HL-60 (cell line): ENCODE measurements at regions not wholly inside any gene's neighbourhood (a gene's known extent, or its start where the extent isn't known, plus 50 kb on each side); places are given as distances from the start of the nearest gene placed in this dataset.

Experiments used
- CTCF ChIP-seq: IDR thresholded peaks from one replicate; pipeline ENCODE4 v1.5.1; 2011; ENCODE audit warnings: low read length, control low read depth, inconsistent platforms; ENCODE audit not compliant: insufficient read depth
- GABPA ChIP-seq: IDR thresholded peaks from 2 replicates; pipeline ENCODE4 v1.6.1; 2012; ENCODE audit warnings: low read depth
- POLR2AphosphoS5 ChIP-seq: IDR thresholded peaks from 2 replicates; pipeline ENCODE4 v1.6.1; 2012; ENCODE audit warnings: low read depth
- REST ChIP-seq: IDR thresholded peaks from 2 replicates; pipeline ENCODE4 v1.6.1; 2012; ENCODE audit warnings: low read depth; ENCODE audit not compliant: insufficient replicate concordance
- SPI1 ChIP-seq: IDR thresholded peaks from 2 replicates; pipeline ENCODE4 v1.6.1; 2012; ENCODE audit warnings: low read depth, mild to moderate bottlenecking, borderline replicate concordance

GRCh38 chr5:175201393-175201792 is 242.6 kb downstream of the DRD1 start:
- TF ChIP-seq CTCF = no peak
- TF ChIP-seq POLR2AphosphoS5 = no peak
- TF ChIP-seq REST = no peak
- no peak for TF ChIP-seq GABPA
- TF ChIP-seq SPI1 = no peak
